Choroid plexus epithelial cell (primary cell): ENCODE measurements at regions not wholly inside any gene's neighbourhood (a gene's known extent, or its start where the extent isn't known, plus 50 kb on each side); places are given as distances from the start of the nearest gene placed in this dataset.

ENCODE experiments used
- DNase-seq: peaks from one replicate; pipeline ENCODE4 v3.0.0-alpha.2; 2010; ENCODE audit warnings: low read depth
- H3K4me3 ChIP-seq: 2 replicates; pipeline ENCODE4 v1.5.1; 2011; ENCODE audit warnings: low read depth, mild to moderate bottlenecking, control low read depth, low read length, moderate library complexity
- TF ChIP-seq, protein P1 (sequence below): conservative IDR thresholded peaks from 2 replicates; pipeline ENCODE4 v1.5.1; 2011; ENCODE audit warnings: low read depth, mild to moderate bottlenecking, control low read depth, inconsistent platforms, low read length, moderate library complexity

DNA sequence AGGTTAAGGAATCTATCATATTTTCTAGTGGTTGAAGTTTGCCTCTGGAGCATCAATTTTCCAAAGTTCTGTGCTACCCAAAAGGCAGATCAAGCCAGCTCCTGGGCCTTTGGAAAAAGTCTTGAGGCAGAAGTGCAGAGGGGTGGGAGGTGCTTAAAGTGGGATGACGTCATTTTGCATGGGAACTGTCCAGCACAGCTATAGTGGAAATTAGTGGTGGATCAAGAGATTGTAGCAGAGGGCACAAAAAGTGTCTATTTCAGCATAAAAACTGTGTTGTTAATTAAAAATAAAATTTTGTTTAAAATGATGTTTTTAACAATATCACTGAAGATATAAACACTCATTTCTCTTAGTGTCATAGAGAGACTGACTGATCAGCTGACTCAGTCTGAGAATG, 221.9 kb downstream of the LRRN1 start:
- TF ChIP-seq, protein P1, sequence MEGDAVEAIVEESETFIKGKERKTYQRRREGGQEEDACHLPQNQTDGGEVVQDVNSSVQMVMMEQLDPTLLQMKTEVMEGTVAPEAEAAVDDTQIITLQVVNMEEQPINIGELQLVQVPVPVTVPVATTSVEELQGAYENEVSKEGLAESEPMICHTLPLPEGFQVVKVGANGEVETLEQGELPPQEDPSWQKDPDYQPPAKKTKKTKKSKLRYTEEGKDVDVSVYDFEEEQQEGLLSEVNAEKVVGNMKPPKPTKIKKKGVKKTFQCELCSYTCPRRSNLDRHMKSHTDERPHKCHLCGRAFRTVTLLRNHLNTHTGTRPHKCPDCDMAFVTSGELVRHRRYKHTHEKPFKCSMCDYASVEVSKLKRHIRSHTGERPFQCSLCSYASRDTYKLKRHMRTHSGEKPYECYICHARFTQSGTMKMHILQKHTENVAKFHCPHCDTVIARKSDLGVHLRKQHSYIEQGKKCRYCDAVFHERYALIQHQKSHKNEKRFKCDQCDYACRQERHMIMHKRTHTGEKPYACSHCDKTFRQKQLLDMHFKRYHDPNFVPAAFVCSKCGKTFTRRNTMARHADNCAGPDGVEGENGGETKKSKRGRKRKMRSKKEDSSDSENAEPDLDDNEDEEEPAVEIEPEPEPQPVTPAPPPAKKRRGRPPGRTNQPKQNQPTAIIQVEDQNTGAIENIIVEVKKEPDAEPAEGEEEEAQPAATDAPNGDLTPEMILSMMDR: no peak
- no peak overlapping the region for H3K4me3 ChIP-seq
- no peak for DNase-seq

DNA sequence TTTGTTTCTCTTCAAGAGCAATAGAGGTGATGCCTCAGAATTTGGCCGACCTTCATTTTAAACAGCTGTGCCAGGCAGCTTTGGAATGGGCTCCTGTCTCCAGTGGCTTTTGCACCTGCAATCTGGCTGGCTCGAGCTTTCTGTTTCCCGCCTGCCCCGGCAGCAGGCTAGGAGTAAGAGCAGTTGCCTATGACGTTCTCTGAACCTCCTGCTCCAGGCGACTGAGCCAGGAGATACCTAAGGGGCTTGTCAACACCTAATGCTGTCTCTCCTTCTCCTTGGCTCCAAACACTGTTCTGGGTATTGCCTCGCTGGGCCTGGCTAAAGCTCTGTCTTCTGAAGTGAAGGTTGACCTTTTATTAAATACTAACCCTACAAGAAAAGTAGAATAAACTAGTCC, 229.9 kb downstream of the LRRN1 start:
- no peak for DNase-seq
- TF ChIP-seq, protein P1: no peak
- no peak overlapping the region for H3K4me3 ChIP-seq

DNA sequence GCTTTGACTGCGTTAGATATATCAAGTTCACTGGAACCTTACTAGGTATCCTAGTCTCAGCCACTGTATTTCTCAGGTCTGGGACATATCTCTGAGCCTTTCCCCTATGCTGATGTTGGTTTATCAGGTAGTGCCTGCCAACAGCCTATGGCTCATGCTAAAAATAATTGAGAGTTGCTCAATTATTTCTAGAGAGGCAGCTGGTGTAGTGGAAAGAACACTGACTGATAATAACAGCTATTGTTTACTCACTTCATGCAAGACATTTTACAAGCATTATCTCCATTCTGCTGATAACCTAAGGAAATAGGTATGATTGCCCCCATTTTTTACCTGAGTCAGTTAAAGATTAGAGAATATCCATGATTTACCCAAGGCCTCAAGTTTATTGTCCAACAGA, 231.4 kb downstream of the LRRN1 start:
- TF ChIP-seq, protein P1: no peak
- no peak overlapping the region for H3K4me3 ChIP-seq
- no peak for DNase-seq

DNA sequence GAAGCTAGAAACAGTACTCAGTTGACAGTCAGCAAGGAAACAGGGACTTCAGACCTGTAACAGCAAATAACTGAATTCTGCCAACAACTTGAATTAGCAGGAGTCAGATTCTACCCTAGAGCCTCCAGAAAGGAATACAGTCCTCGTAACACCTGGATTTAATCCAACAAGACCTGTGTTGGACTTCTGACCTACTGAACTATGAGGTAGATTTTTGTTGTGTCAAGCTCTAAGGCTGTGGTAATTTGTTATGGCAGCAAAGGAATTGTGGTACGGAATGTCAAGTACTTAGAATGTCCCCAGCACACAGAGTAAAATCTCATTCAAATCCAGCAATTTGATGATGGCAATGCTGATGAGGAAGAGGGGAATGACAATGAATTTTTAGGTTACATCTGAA, 234.1 kb downstream of the LRRN1 start:
- no peak overlapping the region for H3K4me3 ChIP-seq
- DNase-seq: no peak
- TF ChIP-seq, protein P1: no peak

DNA sequence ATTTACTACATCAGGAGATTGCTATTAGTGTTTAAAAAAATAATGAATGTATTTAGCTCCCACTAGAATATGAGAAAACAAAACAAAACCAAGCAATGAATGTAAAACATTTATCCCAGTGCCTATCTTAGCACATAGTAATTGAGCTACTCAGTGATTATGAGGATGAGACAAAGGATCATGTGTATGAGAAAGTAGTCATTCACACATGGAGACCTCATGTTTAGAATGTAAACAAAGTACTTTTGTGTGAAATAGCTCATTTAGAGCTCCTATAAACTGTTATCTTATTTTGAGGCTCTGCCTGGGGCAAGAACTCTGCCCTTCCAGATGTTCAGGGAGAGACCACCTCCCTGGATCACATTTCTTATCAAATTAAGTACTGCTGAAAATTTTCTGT, 236.8 kb downstream of the LRRN1 start:
- H3K4me3 ChIP-seq: no peak overlapping the region
- no peak for DNase-seq
- TF ChIP-seq, protein P1: no peak

DNA sequence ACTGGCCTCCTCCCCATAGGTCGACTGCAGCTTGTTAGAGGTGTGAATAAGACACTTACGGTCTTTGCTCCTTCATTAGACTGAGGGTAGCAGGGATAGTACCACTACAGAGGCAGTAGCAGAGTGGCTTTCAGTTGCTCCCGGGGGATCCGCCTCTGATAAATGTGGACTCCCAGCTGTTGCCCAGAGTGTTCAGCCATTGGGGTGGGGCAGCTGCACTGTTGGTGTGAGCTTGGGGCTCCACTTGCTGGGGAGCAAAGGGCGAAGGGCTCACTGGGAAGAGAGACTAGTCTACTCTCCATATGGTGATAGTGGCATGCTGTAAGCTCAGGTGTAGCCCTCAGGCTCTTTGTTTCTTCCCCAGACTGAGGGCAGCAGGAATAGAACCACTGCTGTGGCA, 239.1 kb downstream of the LRRN1 start:
- no peak for DNase-seq
- no peak overlapping the region for H3K4me3 ChIP-seq
- TF ChIP-seq, protein P1: no peak

DNA sequence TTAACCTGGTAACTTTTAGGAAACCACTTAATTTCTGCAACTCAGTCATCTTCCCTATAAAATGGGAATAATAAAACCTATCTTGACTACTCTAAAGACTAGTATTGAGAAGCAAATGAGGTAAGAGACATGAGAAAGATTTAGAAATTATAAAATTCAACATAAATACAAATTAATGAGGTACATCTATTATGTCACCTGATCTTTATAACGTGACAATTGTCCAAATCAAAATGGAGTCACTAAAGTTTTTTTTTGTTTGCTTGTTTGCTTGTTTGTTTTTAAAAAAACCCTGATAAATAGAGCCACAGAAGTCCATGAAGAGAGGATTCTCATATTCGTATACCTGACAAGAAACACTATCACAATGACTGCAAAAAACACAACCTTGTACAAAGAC, 242.8 kb downstream of the LRRN1 start:
- TF ChIP-seq, protein P1: no peak
- H3K4me3 ChIP-seq: no peak overlapping the region
- DNase-seq: no peak
